K562 (cell line): ENCODE measurements at regions not wholly inside any gene's neighbourhood (a gene's known extent, or its start where the extent isn't known, plus 50 kb on each side); places are given as distances from the start of the nearest gene placed in this dataset.

Experiments
- DNMT1 ChIP-seq: fragments of 450-650 bp; IDR thresholded peaks from 2 replicates; pipeline ENCODE4 v1.6.1; 2016; ENCODE audit warnings: antibody characterized with exemption, mild to moderate bottlenecking
- FOXJ3 ChIP-seq: sonication (generic); formaldehyde crosslinking; IDR thresholded peaks from 2 replicates; pipeline ENCODE4 v1.4.0; 2020; ENCODE audit warnings: mild to moderate bottlenecking, missing genetic modification reagents
- FOXK1 ChIP-seq: sonication (generic); formaldehyde crosslinking; IDR thresholded peaks from 2 replicates; pipeline ENCODE4 v1.8.0; 2022; ENCODE audit warnings: missing genetic modification reagents, mild to moderate bottlenecking, borderline replicate concordance
- L3MBTL2 ChIP-seq: fragments of 450-650 bp; IDR thresholded peaks from 2 replicates; pipeline ENCODE4 v1.6.1; 2016; ENCODE audit warnings: mild to moderate bottlenecking, moderate library complexity
- MAFF ChIP-seq: IDR thresholded peaks from 2 replicates; pipeline ENCODE4 v1.6.1; 2012; ENCODE audit warnings: low read length, improper control_type of control experiment
- NR1H2 ChIP-seq: sonication (generic); formaldehyde crosslinking; IDR thresholded peaks from 2 replicates; pipeline ENCODE4 v1.4.0; 2020; ENCODE audit warnings: mild to moderate bottlenecking, missing genetic modification reagents
- NR2F6 ChIP-seq: fragments of 450-650 bp; formaldehyde crosslinking; IDR thresholded peaks from 2 replicates; pipeline ENCODE4 v1.4.0; 2020; ENCODE audit warnings: mild to moderate bottlenecking
- PHB2 ChIP-seq: fragments of 450-650 bp; IDR thresholded peaks from 2 replicates; pipeline ENCODE4 v1.6.1; 2017; ENCODE audit warnings: low read depth
- PTRF ChIP-seq: fragments of 450-650 bp; IDR thresholded peaks from 2 replicates; pipeline ENCODE4 v1.6.1; 2016; ENCODE audit warnings: mild to moderate bottlenecking, missing genetic modification characterization, missing compliant biosample characterization
- RBM39 ChIP-seq: fragments of 200-400 bp; formaldehyde crosslinking; optimal IDR thresholded peaks from 2 replicates; pipeline ENCODE3; 2018; ENCODE audit warnings: low read depth, low read length
- SETDB1 ChIP-seq: IDR thresholded peaks from one replicate; pipeline ENCODE4 v1.6.1; 2012; ENCODE audit warnings: low read length, control low read depth, inconsistent platforms
- SMARCE1 ChIP-seq: fragments of 450-650 bp; IDR thresholded peaks from 2 replicates; pipeline ENCODE4 v1.7.1; 2016; ENCODE audit warnings: mild to moderate bottlenecking
- STAG1 ChIP-seq: sonication (generic); formaldehyde crosslinking; IDR thresholded peaks from 2 replicates; pipeline ENCODE4 v1.5.0; 2020; ENCODE audit warnings: missing genetic modification reagents, borderline replicate concordance
- ZFPM2 ChIP-seq: fragments of 250-450 bp; sonication (Bioruptor Pico); IDR thresholded peaks from 2 replicates; pipeline ENCODE4 v1.5.1; 2022; ENCODE audit warnings: mild to moderate bottlenecking
- ZKSCAN1 ChIP-seq: fragments of 150-350 bp; IDR thresholded peaks from 2 replicates; pipeline ENCODE4 v1.6.1; 2016; ENCODE audit warnings: low read depth, low read length
- ZNF121 ChIP-seq: sonication (generic); formaldehyde crosslinking; conservative IDR thresholded peaks from 2 replicates; pipeline ENCODE4 v1.8.0; 2022; ENCODE audit warnings: missing genetic modification reagents
- ZNF316 ChIP-seq: fragments of 450-650 bp; IDR thresholded peaks from 2 replicates; pipeline ENCODE4 v1.6.1; 2016
- TF ChIP-seq, protein P1 (sequence below): sonication (generic); formaldehyde crosslinking; IDR thresholded peaks from 2 replicates; pipeline ENCODE4 v1.9.0; 2022; ENCODE audit warnings: mild to moderate bottlenecking, missing genetic modification reagents
- TF ChIP-seq, protein P2 (sequence below), 2 experiments: fragments of 450-650 bp in 1 of 2; sonication (generic) in 1 of 2; formaldehyde crosslinking in 1 of 2; IDR thresholded peaks; 2 replicates each; pipeline versions ENCODE4 v1.7.1 to v1.9.0; 2016 to 2022; ENCODE audit warnings: inconsistent platforms in 1 of 2, mild to moderate bottlenecking in 1 of 2, missing genetic modification reagents in 1 of 2
- TF ChIP-seq, protein P3 (sequence below): fragments of 200-400 bp; formaldehyde crosslinking; IDR thresholded peaks from 2 replicates; pipeline ENCODE4 v1.6.1; 2017; ENCODE audit warnings: mild to moderate bottlenecking, low read depth, low read length, moderate library complexity

DNA sequence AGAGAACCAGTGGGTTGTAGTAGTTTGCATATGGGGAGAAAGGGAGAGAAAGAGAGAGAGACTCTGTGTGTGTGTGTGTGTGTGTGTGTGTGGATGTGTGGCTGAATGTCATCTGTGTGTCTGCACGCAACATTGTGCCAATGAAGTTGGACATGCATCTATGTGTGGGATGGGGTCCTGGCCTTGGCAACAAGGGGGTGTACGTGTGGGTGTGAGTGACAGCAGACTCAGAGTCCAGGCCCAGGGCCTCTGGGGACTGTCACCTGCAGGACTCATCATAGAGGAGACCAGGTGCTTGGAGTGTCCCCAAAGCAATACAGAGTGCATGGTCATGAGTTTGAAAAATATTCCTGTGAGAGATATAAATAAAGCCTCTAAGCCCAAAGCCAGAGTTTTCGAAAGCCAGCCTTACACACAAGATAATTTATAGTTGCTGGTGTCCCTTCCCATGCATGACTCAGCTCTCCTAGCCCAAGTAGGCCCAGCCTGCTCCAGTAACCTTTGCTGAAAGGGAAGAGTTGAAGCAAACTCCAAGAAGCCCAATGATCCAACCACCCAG, 59.9 kb downstream of the TNP1 start (continued):
- no peak for TF ChIP-seq ZFPM2
- no peak for TF ChIP-seq SETDB1
- no peak for TF ChIP-seq RBM39
- TF ChIP-seq, protein P1, sequence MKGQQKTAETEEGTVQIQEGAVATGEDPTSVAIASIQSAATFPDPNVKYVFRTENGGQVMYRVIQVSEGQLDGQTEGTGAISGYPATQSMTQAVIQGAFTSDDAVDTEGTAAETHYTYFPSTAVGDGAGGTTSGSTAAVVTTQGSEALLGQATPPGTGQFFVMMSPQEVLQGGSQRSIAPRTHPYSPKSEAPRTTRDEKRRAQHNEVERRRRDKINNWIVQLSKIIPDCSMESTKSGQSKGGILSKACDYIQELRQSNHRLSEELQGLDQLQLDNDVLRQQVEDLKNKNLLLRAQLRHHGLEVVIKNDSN: no peak
- no peak for TF ChIP-seq STAG1 (CRISPR knock-in tag)
- no peak for TF ChIP-seq PHB2
- peak; percentile 80 for TF ChIP-seq MAFF
- peak; percentile 70 for TF ChIP-seq L3MBTL2
- TF ChIP-seq ZNF121 (CRISPR knock-in tag): no peak
- peak; percentile 49; the same call in 1 of the 2 replicates for TF ChIP-seq SMARCE1
- TF ChIP-seq DNMT1: no peak
- TF ChIP-seq NR1H2 (CRISPR knock-in tag): no peak
- TF ChIP-seq FOXK1 (CRISPR knock-in tag): no peak
- peak; percentile 77 for TF ChIP-seq ZNF316
- no peak for TF ChIP-seq NR2F6 (CRISPR knock-in tag)
- no peak for TF ChIP-seq PTRF (tag)
- TF ChIP-seq FOXJ3: no peak
- TF ChIP-seq, protein P2, sequence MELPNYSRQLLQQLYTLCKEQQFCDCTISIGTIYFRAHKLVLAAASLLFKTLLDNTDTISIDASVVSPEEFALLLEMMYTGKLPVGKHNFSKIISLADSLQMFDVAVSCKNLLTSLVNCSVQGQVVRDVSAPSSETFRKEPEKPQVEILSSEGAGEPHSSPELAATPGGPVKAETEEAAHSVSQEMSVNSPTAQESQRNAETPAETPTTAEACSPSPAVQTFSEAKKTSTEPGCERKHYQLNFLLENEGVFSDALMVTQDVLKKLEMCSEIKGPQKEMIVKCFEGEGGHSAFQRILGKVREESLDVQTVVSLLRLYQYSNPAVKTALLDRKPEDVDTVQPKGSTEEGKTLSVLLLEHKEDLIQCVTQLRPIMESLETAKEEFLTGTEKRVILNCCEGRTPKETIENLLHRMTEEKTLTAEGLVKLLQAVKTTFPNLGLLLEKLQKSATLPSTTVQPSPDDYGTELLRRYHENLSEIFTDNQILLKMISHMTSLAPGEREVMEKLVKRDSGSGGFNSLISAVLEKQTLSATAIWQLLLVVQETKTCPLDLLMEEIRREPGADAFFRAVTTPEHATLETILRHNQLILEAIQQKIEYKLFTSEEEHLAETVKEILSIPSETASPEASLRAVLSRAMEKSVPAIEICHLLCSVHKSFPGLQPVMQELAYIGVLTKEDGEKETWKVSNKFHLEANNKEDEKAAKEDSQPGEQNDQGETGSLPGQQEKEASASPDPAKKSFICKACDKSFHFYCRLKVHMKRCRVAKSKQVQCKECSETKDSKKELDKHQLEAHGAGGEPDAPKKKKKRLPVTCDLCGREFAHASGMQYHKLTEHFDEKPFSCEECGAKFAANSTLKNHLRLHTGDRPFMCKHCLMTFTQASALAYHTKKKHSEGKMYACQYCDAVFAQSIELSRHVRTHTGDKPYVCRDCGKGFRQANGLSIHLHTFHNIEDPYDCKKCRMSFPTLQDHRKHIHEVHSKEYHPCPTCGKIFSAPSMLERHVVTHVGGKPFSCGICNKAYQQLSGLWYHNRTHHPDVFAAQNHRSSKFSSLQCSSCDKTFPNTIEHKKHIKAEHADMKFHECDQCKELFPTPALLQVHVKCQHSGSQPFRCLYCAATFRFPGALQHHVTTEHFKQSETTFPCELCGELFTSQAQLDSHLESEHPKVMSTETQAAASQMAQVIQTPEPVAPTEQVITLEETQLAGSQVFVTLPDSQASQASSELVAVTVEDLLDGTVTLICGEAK (IDR thresholded peaks at IDR 0.05): no peak
- TF ChIP-seq, protein P2 (CRISPR knock-in tag; IDR thresholded peaks at IDR 0.05): no peak
- TF ChIP-seq ZKSCAN1: no peak
- TF ChIP-seq, protein P3, sequence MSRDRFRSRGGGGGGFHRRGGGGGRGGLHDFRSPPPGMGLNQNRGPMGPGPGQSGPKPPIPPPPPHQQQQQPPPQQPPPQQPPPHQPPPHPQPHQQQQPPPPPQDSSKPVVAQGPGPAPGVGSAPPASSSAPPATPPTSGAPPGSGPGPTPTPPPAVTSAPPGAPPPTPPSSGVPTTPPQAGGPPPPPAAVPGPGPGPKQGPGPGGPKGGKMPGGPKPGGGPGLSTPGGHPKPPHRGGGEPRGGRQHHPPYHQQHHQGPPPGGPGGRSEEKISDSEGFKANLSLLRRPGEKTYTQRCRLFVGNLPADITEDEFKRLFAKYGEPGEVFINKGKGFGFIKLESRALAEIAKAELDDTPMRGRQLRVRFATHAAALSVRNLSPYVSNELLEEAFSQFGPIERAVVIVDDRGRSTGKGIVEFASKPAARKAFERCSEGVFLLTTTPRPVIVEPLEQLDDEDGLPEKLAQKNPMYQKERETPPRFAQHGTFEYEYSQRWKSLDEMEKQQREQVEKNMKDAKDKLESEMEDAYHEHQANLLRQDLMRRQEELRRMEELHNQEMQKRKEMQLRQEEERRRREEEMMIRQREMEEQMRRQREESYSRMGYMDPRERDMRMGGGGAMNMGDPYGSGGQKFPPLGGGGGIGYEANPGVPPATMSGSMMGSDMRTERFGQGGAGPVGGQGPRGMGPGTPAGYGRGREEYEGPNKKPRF: no peak
